Skin of body (tissue), 1 donor: ENCODE measurements at regions not wholly inside any gene's neighbourhood (a gene's known extent, or its start where the extent isn't known, plus 50 kb on each side); places are given as distances from the start of the nearest gene placed in this dataset.
"Not testable (repeated sequence)": the region's sequence is repeated elsewhere in the genome, so short reads cannot be mapped to it uniquely, and the experiment has no call there.

Experiments
- DNase-seq: peaks from one replicate; lab custom pipeline; 2025; lab: John Stamatoyannopoulos, UW

GRCh38 chr6:114952229-114952628 is 609.4 kb upstream of the HS3ST5 start:
- no peak for DNase-seq

- DNase-seq: no peak
Observed at GRCh38 chr6:114945392-114945791, 602.6 kb upstream of the HS3ST5 start.

- DNase-seq: no peak
Observed at GRCh38 chr6:114941078-114941477, 598.3 kb upstream of the HS3ST5 start.

GRCh38 chr6:114940181-114940580 is 597.4 kb upstream of the HS3ST5 start:
- DNase-seq: peak; percentile 6

GRCh38 chr6:114939630-114940029 is 596.8 kb upstream of the HS3ST5 start:
- DNase-seq: no peak

GRCh38 chr6:114936080-114936479 is 593.3 kb upstream of the HS3ST5 start:
- DNase-seq: no peak

GRCh38 chr6:114934079-114934478 is 591.3 kb upstream of the HS3ST5 start:
- DNase-seq: no peak

GRCh38 chr6:114928731-114929130 is 585.9 kb upstream of the HS3ST5 start:
- not testable (repeated sequence) for DNase-seq

GRCh38 chr6:114906096-114906495 is 563.3 kb upstream of the HS3ST5 start:
- DNase-seq: no peak

GRCh38 chr6:114897536-114897935 is 554.7 kb upstream of the HS3ST5 start:
- no peak for DNase-seq

- no peak for DNase-seq
Observed at GRCh38 chr6:114892211-114892610, 549.4 kb upstream of the HS3ST5 start.

- no peak for DNase-seq
Observed at GRCh38 chr6:114888241-114888640, 545.4 kb upstream of the HS3ST5 start.

- no peak for DNase-seq
Observed at GRCh38 chr6:114886670-114887436, 544.0 kb upstream of the HS3ST5 start.

- no peak for DNase-seq
Observed at GRCh38 chr6:114879693-114880092, 536.9 kb upstream of the HS3ST5 start.

- no peak for DNase-seq
Observed at GRCh38 chr6:114878091-114878490, 535.3 kb upstream of the HS3ST5 start.

- DNase-seq: no peak
Observed at GRCh38 chr6:114874410-114874809, 531.6 kb upstream of the HS3ST5 start.

GRCh38 chr6:114865506-114865905 is 522.7 kb upstream of the HS3ST5 start:
- not testable (repeated sequence) for DNase-seq

- no peak for DNase-seq
Observed at GRCh38 chr6:114863610-114864009, 520.8 kb upstream of the HS3ST5 start.

- no peak for DNase-seq
Observed at GRCh38 chr6:114862819-114863218, 520.0 kb upstream of the HS3ST5 start.

GRCh38 chr6:114862064-114862463 is 519.2 kb upstream of the HS3ST5 start:
- DNase-seq: no peak

GRCh38 chr6:114844359-114844758 is 501.5 kb upstream of the HS3ST5 start:
- DNase-seq: no peak

GRCh38 chr6:114839019-114839418 is 496.2 kb upstream of the HS3ST5 start:
- DNase-seq: no peak

GRCh38 chr6:114833211-114833610 is 490.4 kb upstream of the HS3ST5 start:
- DNase-seq: peak; percentile 44

- DNase-seq: no peak
Observed at GRCh38 chr6:114830515-114830914, 487.7 kb upstream of the HS3ST5 start.
